K562 (cell line): ENCODE measurements at regions not wholly inside any gene's neighbourhood (a gene's known extent, or its start where the extent isn't known, plus 50 kb on each side); places are given as distances from the start of the nearest gene placed in this dataset.
A peak's percentile ranks its signal among the peaks of the same experiment; 100 is the strongest.

Experiments
- ATAC-seq: fragments of 200-7000 bp; cut with Tn5 transposase; 3 replicates; pipeline ENCODE4 v1.9.1; 2020; ENCODE audit warnings: moderate library complexity
- BruUV-seq: library from RNA; stranded (reverse); fragments of 400-500 nt; replicated peaks from 2 replicates; lab custom pipeline; 2021; lab: Mats Ljungman, UMichigan
- CTCF ChIA-PET: fragments of 300-600 bp; formaldehyde crosslinking; extraction: SDS; loops from one replicate; lab custom pipeline; 2021; ENCODE audit warnings: low intra/inter-chr PET ratio; lab: Yijun Ruan, JAX
- POLR2A ChIA-PET: fragments of 300-600, 350-650 bp; sonication (Branson Sonifier 250); formaldehyde crosslinking; extraction: SDS; loops from one replicate; lab custom pipeline; 2021; ENCODE audit warnings: antibody characterized with exemption, inconsistent platforms; lab: Yijun Ruan, JAX
- DNase-seq, 4 experiments: peaks; one replicate each; pipeline versions ENCODE4 v3.0.0 to v3.0.0-alpha.2; 2011 to 2018; ENCODE audit warnings: low spot score in 3 of 4, mixed read lengths in 3 of 4; ENCODE audit errors: extremely low read depth in 1 of 4
- FAIRE-seq: peaks from 2 replicates; lab custom pipeline; 2011; peaks lifted over from hg19 to GRCh38; lab: Jason Lieb, UNC
- H2AFZ ChIP-seq: 2 replicates; pipeline ENCODE4 v1.6.0; 2011; ENCODE audit warnings: low read depth, low read length, control low read depth, inconsistent platforms
- H3K27ac ChIP-seq: fragments of 200-600 bp; 3 replicates; pipeline ENCODE4 v1.8.0; 2011; ENCODE audit warnings: low read depth, mild to moderate bottlenecking, control low read depth, inconsistent platforms, low read length, moderate library complexity, mixed read lengths; ENCODE audit errors: extremely low read depth
- H3K27me3 ChIP-seq, 2 experiments: fragments of 300-600 bp in 1 of 2; 2 replicates in 1 of 2; 3 replicates in 1 of 2; pipeline versions ENCODE4 v1.6.0 to v1.8.0; 2011; ENCODE audit warnings: inconsistent platforms in 2 of 2, low read length in 2 of 2, mild to moderate bottlenecking in 1 of 2, mixed read lengths in 1 of 2, moderate library complexity in 1 of 2; ENCODE audit not compliant: control insufficient read depth in 2 of 2, insufficient read depth in 2 of 2
- H3K36me3 ChIP-seq: fragments of 300-600 bp; 3 replicates; pipeline ENCODE4 v1.8.0; 2011; ENCODE audit warnings: mild to moderate bottlenecking, low read length, inconsistent platforms; ENCODE audit not compliant: control insufficient read depth, insufficient read depth
- H3K4me1 ChIP-seq, 2 experiments: fragments of 200-600 bp in 1 of 2; replicated peaks in 1 of 2; 2 replicates in 1 of 2; 3 replicates in 1 of 2; pipeline versions ENCODE4 v1.5.1 to v1.8.0; 2011; ENCODE audit warnings: inconsistent platforms in 2 of 2, low read length in 2 of 2, mild to moderate bottlenecking in 1 of 2, mixed read lengths in 1 of 2, moderate library complexity in 1 of 2; ENCODE audit not compliant: control insufficient read depth in 2 of 2, insufficient read depth in 2 of 2
- H3K4me2 ChIP-seq: 2 replicates; pipeline ENCODE4 v1.6.1; 2011; ENCODE audit warnings: low read length, control low read depth, inconsistent platforms, mixed read lengths; ENCODE audit not compliant: insufficient read depth
- H3K4me3 ChIP-seq: fragments of 200-600 bp; sonication (generic), shearing (Covaris generic); 2 replicates; pipeline ENCODE4 v1.5.1; 2016; ENCODE audit warnings: control low read depth, inconsistent platforms
- H3K79me2 ChIP-seq: fragments of 200-600 bp; 3 replicates; pipeline ENCODE4 v1.8.0; 2011; ENCODE audit warnings: low read length, inconsistent platforms; ENCODE audit not compliant: control insufficient read depth, insufficient read depth
- H3K9ac ChIP-seq, 2 experiments: 2 replicates each; pipeline versions ENCODE4 v1.6.0 to v1.6.1; 2011; ENCODE audit warnings: low read depth in 2 of 2, low read length in 2 of 2, control low read depth in 1 of 2, inconsistent platforms in 1 of 2, mild to moderate bottlenecking in 1 of 2, mixed read lengths in 1 of 2; ENCODE audit not compliant: insufficient read depth in 1 of 2
- H3K9me1 ChIP-seq: one replicate; pipeline ENCODE4 v1.6.0; 2011; ENCODE audit warnings: inconsistent platforms, mild to moderate bottlenecking, low read length, moderate library complexity; ENCODE audit not compliant: control insufficient read depth, insufficient read depth
- H3K9me3 ChIP-seq: replicated peaks from 2 replicates; pipeline ENCODE4 v1.5.1; 2011; ENCODE audit warnings: low read depth, low read length, inconsistent platforms; ENCODE audit not compliant: control insufficient read depth, insufficient read depth
- H4K20me1 ChIP-seq: replicated peaks from 2 replicates; pipeline ENCODE4 v1.6.1; 2011; ENCODE audit warnings: low read length, inconsistent platforms, mixed read lengths; ENCODE audit not compliant: control insufficient read depth, insufficient read depth
- ARID4B ChIP-seq: sonication (generic); formaldehyde crosslinking; IDR thresholded peaks from 2 replicates; pipeline ENCODE4 v1.8.0; 2022; ENCODE audit warnings: mild to moderate bottlenecking, missing genetic modification reagents
- RAD51 ChIP-seq: fragments of 450-650 bp; IDR thresholded peaks from 2 replicates; pipeline ENCODE4 v1.7.1; 2016; ENCODE audit warnings: low read depth, mild to moderate bottlenecking, borderline replicate concordance
- SMAD1 ChIP-seq: fragments of 150-350 bp; IDR thresholded peaks from 2 replicates; pipeline ENCODE4 v1.6.1; 2014; ENCODE audit warnings: low read length, low read depth; ENCODE audit not compliant: partially characterized antibody
- WGBS: fragments of 100-300 bp; shearing (Covaris generic); methylation state at CpG from one replicate; pipeline ENCODE4 v1.1.6; 2016; ENCODE audit warnings: low coverage, mixed read lengths; ENCODE audit not compliant: insufficient coverage; ENCODE audit errors: missing lambda C conversion rate; 5-methylcytosine and 5-hydroxymethylcytosine counted together
- in situ Hi-C: fragments of 300-500 bp; cut with MboI; formaldehyde crosslinking; loops from 4 replicates; pipeline ENCODE4 v1.15.0; 2018; ENCODE audit warnings: inconsistent platforms, mixed read lengths
- intact Hi-C: fragments of 100-400 bp; cut with micrococcal nuclease; formaldehyde crosslinking; loops from 2 replicates; pipeline ENCODE4 v1.14.2; 2022
- TF ChIP-seq, protein P1 (sequence below): sonication (generic); formaldehyde crosslinking; IDR thresholded peaks from 2 replicates; pipeline ENCODE4 v1.9.0; 2022; ENCODE audit warnings: mild to moderate bottlenecking, missing genetic modification reagents
- TF ChIP-seq, protein P2 (sequence below): sonication (generic); formaldehyde crosslinking; IDR thresholded peaks from 2 replicates; pipeline ENCODE4 v1.5.0; 2020; ENCODE audit warnings: missing genetic modification reagents

- no peaks in the 10 kb centered on the region for H4K20me1 ChIP-seq
- no peak overlapping the region for H3K4me2 ChIP-seq
- in situ Hi-C loops = no loop called here
- no peak for TF ChIP-seq ARID4B
- TF ChIP-seq RAD51 = peak; percentile 43; the same call in 1 of the 2 replicates
- TF ChIP-seq SMAD1 = no peak
- TF ChIP-seq, protein P1, sequence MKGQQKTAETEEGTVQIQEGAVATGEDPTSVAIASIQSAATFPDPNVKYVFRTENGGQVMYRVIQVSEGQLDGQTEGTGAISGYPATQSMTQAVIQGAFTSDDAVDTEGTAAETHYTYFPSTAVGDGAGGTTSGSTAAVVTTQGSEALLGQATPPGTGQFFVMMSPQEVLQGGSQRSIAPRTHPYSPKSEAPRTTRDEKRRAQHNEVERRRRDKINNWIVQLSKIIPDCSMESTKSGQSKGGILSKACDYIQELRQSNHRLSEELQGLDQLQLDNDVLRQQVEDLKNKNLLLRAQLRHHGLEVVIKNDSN = peak; percentile 54
- TF ChIP-seq, protein P2, sequence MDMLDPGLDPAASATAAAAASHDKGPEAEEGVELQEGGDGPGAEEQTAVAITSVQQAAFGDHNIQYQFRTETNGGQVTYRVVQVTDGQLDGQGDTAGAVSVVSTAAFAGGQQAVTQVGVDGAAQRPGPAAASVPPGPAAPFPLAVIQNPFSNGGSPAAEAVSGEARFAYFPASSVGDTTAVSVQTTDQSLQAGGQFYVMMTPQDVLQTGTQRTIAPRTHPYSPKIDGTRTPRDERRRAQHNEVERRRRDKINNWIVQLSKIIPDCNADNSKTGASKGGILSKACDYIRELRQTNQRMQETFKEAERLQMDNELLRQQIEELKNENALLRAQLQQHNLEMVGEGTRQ = peak; percentile 82
- H3K79me2 ChIP-seq = no peaks in the 10 kb centered on the region
- BruUV-seq = no TSS peak
- peak; percentile 42 for FAIRE-seq
- H3K9ac ChIP-seq = no peak overlapping the region
- no peaks in the 10 kb centered on the region for H3K9me1 ChIP-seq
- CTCF ChIA-PET = no interaction called here
- H3K4me3 ChIP-seq = no peak overlapping the region
- POLR2A ChIA-PET = no interaction called here
- intact Hi-C loops = no loop called here
- H3K9me3 ChIP-seq = no peaks in the 10 kb centered on the region
- H3K27me3 ChIP-seq = peaks cover 3 to 8% of the 10 kb centered on the region in 2 experiments; a peak in 3 of 5 replicates
- no peak overlapping the region for H3K27ac ChIP-seq
- 5% methylated on average over 6 of the region's 6 CpGs for WGBS
- H3K36me3 ChIP-seq = no peaks in the 10 kb centered on the region
- no peak overlapping the region for H2AFZ ChIP-seq
- no peak; the same call in 2 of the 3 replicates for ATAC-seq
- no peak for DNase-seq
- no peaks in the 10 kb centered on the region; a peak in 1 of 5 replicates for H3K4me1 ChIP-seq
Measured at GRCh38 chr1:29673669-29674626, 437.6 kb downstream of the PTPRU start.
